Upper lobe of right lung (tissue), 1 donor: ENCODE measurements at regions not wholly inside any gene's neighbourhood (a gene's known extent, or its start where the extent isn't known, plus 50 kb on each side); places are given as distances from the start of the nearest gene placed in this dataset.

Experiments
- ATAC-seq: fragments of 200-7000 bp; cut with Tn5 transposase; one replicate; pipeline ENCODE4 v1.9.1; 2020; ENCODE audit warnings: mild to moderate bottlenecking, moderate library complexity
- DNase-seq: peaks from one replicate; pipeline ENCODE4 v3.0.0-alpha.2; 2020
- H3K27ac ChIP-seq: fragments of 200-600 bp; one replicate; pipeline ENCODE4 v1.8.0; 2022
- H3K27me3 ChIP-seq: fragments of 200-600 bp; one replicate; pipeline ENCODE4 v1.8.0; 2022; ENCODE audit warnings: mild to moderate bottlenecking
- H3K36me3 ChIP-seq: fragments of 200-600 bp; one replicate; pipeline ENCODE4 v1.8.0; 2022
- H3K4me1 ChIP-seq: fragments of 200-600 bp; one replicate; pipeline ENCODE4 v1.8.0; 2022
- H3K4me3 ChIP-seq: fragments of 200-600 bp; one replicate; pipeline ENCODE4 v1.8.0; 2022; ENCODE audit warnings: mild to moderate bottlenecking
- H3K9me3 ChIP-seq: fragments of 200-600 bp; one replicate; pipeline ENCODE4 v1.8.0; 2022
- CTCF ChIP-seq: fragments of 200-600 bp; IDR thresholded peaks from one replicate; pipeline ENCODE4 v1.8.0; 2022; ENCODE audit warnings: antibody characterized with exemption
- intact Hi-C: fragments of 100-400 bp; cut with DNase I; formaldehyde crosslinking; loops from one replicate; pipeline ENCODE4 v1.11.0; 2022
- donor health status: DM: no; HTN: yes; CAD: no; lungs with severe emphysema.

- H3K36me3 ChIP-seq: no peaks in the 10 kb centered on the region
- DNase-seq (no peak), ATAC-seq (no peak)
- no peak overlapping the region for H3K27ac ChIP-seq
- TF ChIP-seq CTCF: no peak
- H3K4me1 ChIP-seq: no peaks in the 10 kb centered on the region
- no peaks in the 10 kb centered on the region for H3K9me3 ChIP-seq
- no peaks in the 10 kb centered on the region for H3K27me3 ChIP-seq
- intact Hi-C loops: no loop called here
- H3K4me3 ChIP-seq: no peak overlapping the region
These were observed 371.3 kb downstream of the GPM6A start for GRCh38 chr4:175440786-175441185.

- Histone ChIP-seq H3K4me3 (no peak overlapping the region), H3K9me3 (no peaks in the 10 kb centered on the region), H3K27ac (no peak overlapping the region), H3K4me1 (no peaks in the 10 kb centered on the region), H3K36me3 (no peaks in the 10 kb centered on the region), H3K27me3 (no peaks in the 10 kb centered on the region)
- TF ChIP-seq CTCF: no peak
- intact Hi-C loops: no loop called here
- no peak for ATAC-seq
- no peak for DNase-seq
These were observed 370.8 kb downstream of the GPM6A start for GRCh38 chr4:175441256-175441655.

DNA sequence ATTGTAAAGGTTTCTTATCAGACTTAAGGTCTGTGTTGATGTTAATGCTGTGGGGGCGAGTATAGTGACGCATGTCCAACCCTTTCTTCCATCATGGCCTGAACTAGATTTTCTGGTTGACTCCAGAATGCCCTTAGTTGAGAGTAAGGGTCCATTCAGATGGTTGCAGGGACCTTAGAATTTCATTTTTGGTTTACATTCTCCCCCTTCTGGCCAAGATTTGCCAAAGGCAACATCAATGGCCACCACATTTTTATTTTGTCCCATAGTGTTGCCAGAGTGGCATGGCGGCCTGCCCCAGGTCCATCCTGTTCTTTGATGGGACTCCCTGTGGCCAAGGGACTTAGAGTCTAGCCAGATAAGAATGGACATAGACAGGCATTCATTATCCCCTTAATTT is 368.5 kb downstream of the GPM6A start:
- Histone ChIP-seq H3K36me3 (no peaks in the 10 kb centered on the region), H3K4me1 (no peaks in the 10 kb centered on the region), H3K9me3 (no peaks in the 10 kb centered on the region), H3K27me3 (no peaks in the 10 kb centered on the region), H3K4me3 (no peak overlapping the region), H3K27ac (no peak overlapping the region)
- DNase-seq: no peak
- intact Hi-C loops: no loop called here
- TF ChIP-seq CTCF: no peak
- no peak for ATAC-seq

DNA sequence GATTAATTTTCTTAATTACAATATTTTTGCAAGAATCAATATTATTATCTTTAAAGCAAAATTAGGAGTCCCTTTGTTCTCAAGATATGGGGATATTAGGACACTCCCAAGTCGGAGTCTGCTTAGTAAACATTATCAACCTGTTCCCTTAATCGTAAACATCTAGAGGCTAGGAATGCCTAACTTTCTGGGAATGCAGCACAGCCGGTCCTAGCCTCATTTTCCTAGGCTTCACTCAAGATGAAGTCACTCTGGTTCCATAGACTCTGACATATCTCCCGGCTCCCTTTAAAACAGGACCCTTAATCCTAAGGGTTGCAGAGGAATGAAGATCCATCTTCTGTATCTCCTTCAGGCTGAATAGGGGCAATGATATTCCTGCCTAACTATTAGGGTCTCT is 367.6 kb downstream of the GPM6A start:
- no peak for TF ChIP-seq CTCF
- ATAC-seq (no peak), DNase-seq (no peak)
- H3K27ac ChIP-seq: no peak overlapping the region
- no peaks in the 10 kb centered on the region for H3K9me3 ChIP-seq
- no peaks in the 10 kb centered on the region for H3K27me3 ChIP-seq
- intact Hi-C loops: no loop called here
- no peaks in the 10 kb centered on the region for H3K4me1 ChIP-seq
- no peaks in the 10 kb centered on the region for H3K36me3 ChIP-seq
- no peak overlapping the region for H3K4me3 ChIP-seq

GRCh38 chr4:175447016-175447415 is 365.0 kb downstream of the GPM6A start:
- DNase-seq: no peak
- no peak overlapping the region for H3K27ac ChIP-seq
- no peak for TF ChIP-seq CTCF
- H3K4me1 ChIP-seq: no peaks in the 10 kb centered on the region
- no peak for ATAC-seq
- H3K9me3 ChIP-seq: no peaks in the 10 kb centered on the region
- no peaks in the 10 kb centered on the region for H3K36me3 ChIP-seq
- no peak overlapping the region for H3K4me3 ChIP-seq
- intact Hi-C loops: no loop called here
- no peaks in the 10 kb centered on the region for H3K27me3 ChIP-seq

- no peak overlapping the region for H3K4me3 ChIP-seq
- no peaks in the 10 kb centered on the region for H3K36me3 ChIP-seq
- H3K27me3 ChIP-seq: no peaks in the 10 kb centered on the region
- H3K9me3 ChIP-seq: no peaks in the 10 kb centered on the region
- no peak for TF ChIP-seq CTCF
- H3K4me1 ChIP-seq: no peaks in the 10 kb centered on the region
- intact Hi-C loops: no loop called here
- ATAC-seq: no peak
- H3K27ac ChIP-seq: no peak overlapping the region
- DNase-seq: no peak
These were observed 361.6 kb downstream of the GPM6A start for GRCh38 chr4:175450446-175450845.
